ENCODE measurements at regions not wholly inside any gene's neighbourhood (a gene's known extent, or its start where the extent isn't known, plus 50 kb on each side); places are given as distances from the start of the nearest gene placed in this dataset.

- peaks cover 2 to 9% of the 10 kb centered on the region in 2 donors for H3K27me3 Mint-ChIP-seq
- Histone ChIP-seq H3K4me1 (ENCODE audit: insufficient read depth, low read length) (no peaks in the 10 kb centered on the region), H3K27me3 (ENCODE audit: insufficient read depth, low read length, poor library complexity, severe bottlenecking) (no peaks in the 10 kb centered on the region), H3K9me3 (ENCODE audit: low read length) (no peaks in the 10 kb centered on the region), H3K4me3 (ENCODE audit: low read length) (no peak overlapping the region), H3K36me3 (ENCODE audit: insufficient read depth, low read length) (no peaks in the 10 kb centered on the region), H3K27ac (ENCODE audit: low read depth, low read length) (no peak overlapping the region)
- no peaks in the 10 kb centered on the region for H3K9me3 Mint-ChIP-seq
- H3K36me3 Mint-ChIP-seq: peaks cover 0 to 4% (median 0%) of the 10 kb centered on the region in 3 donors
- no peak overlapping the region for H3K27ac Mint-ChIP-seq
- no peak for DNase-seq
- peak overlapping the region in 1 of 7 donors; percentile 40 for H3K4me3 Mint-ChIP-seq
- POLR2A ChIA-PET: no interaction called here
- CTCF ChIA-PET: no interaction called here
- H3K4me1 Mint-ChIP-seq: peaks cover 8 to 16% (median 10%) of the 10 kb centered on the region in 3 donors
These were observed 177.1 kb downstream of the CDH26 start for GRCh38 chr20:60135276-60135675.

GRCh38 chr20:60136645-60137401 lies 178.6 kb downstream of the CDH26 start:
- Mint-ChIP-seq H3K36me3 (no peaks in the 10 kb centered on the region), H3K4me1 (peaks cover 8 to 16% (median 10%) of the 10 kb centered on the region in 3 donors), H3K27ac (no peak overlapping the region), H3K27me3 (peaks cover 5 to 9% of the 10 kb centered on the region in 2 donors), H3K4me3 (peak overlapping the region in 1 of 7 donors; percentile 24), H3K9me3 (no peaks in the 10 kb centered on the region)
- Histone ChIP-seq H3K4me3 (ENCODE audit: low read length) (no peak overlapping the region), H3K36me3 (ENCODE audit: insufficient read depth, low read length) (no peaks in the 10 kb centered on the region), H3K4me1 (ENCODE audit: insufficient read depth, low read length) (no peaks in the 10 kb centered on the region), H3K27ac (ENCODE audit: low read depth, low read length) (no peak overlapping the region), H3K9me3 (ENCODE audit: low read length) (no peaks in the 10 kb centered on the region), H3K27me3 (ENCODE audit: insufficient read depth, low read length, poor library complexity, severe bottlenecking) (no peaks in the 10 kb centered on the region)
- DNase-seq: no peak
- ChIA-PET POLR2A (no interaction called here), CTCF (interaction anchor here (1.2 to 3.2 kb wide), 3 partner anchors 19 to 197 kb away, joined by 3 to 8 read pairs (median 5); partner anchors contain the start of genes FAM217B and PPP1R3D)

- Histone ChIP-seq H3K9me3 (ENCODE audit: low read length) (no peaks in the 10 kb centered on the region), H3K27me3 (ENCODE audit: insufficient read depth, low read length, poor library complexity, severe bottlenecking) (no peaks in the 10 kb centered on the region), H3K36me3 (ENCODE audit: insufficient read depth, low read length) (no peaks in the 10 kb centered on the region), H3K27ac (ENCODE audit: low read depth, low read length) (no peak overlapping the region), H3K4me3 (ENCODE audit: low read length) (peak overlapping the region; percentile 48), H3K4me1 (ENCODE audit: insufficient read depth, low read length) (no peaks in the 10 kb centered on the region)
- H3K4me3 Mint-ChIP-seq: peak overlapping the region; percentile 66 to 89 (median 82)
- CTCF ChIA-PET: interaction anchor here (1.2 to 3.2 kb wide), 3 partner anchors 20 to 198 kb away, joined by 3 to 8 read pairs (median 5); partner anchors contain the start of genes FAM217B and PPP1R3D
- H3K4me1 Mint-ChIP-seq: peaks cover 8 to 16% (median 10%) of the 10 kb centered on the region in 3 donors
- POLR2A ChIA-PET: no interaction called here
- H3K9me3 Mint-ChIP-seq: no peaks in the 10 kb centered on the region
- peak overlapping the region in 3 of 8 donors; percentile 20 to 74 (median 72) for H3K27ac Mint-ChIP-seq
- peaks cover 5 to 6% of the 10 kb centered on the region in 2 donors for H3K27me3 Mint-ChIP-seq
- H3K36me3 Mint-ChIP-seq: no peaks in the 10 kb centered on the region
- peak in 1 of 5 donors; percentile 9 for DNase-seq
These were observed 179.5 kb downstream of the CDH26 start for GRCh38 chr20:60137657-60138245.

GRCh38 chr20:60138256-60139220 lies 180.3 kb downstream of the CDH26 start:
- DNase-seq: peak in 2 of 5 donors; percentile 26 to 47
- POLR2A ChIA-PET: no interaction called here
- H3K4me3 Mint-ChIP-seq: peak overlapping the region; percentile 66 to 89 (median 82)

GRCh38 chr20:60139663-60140446 lies 181.6 kb downstream of the CDH26 start:
- H3K27me3 ChIP-seq (ENCODE audit: insufficient read depth, low read length, poor library complexity, severe bottlenecking): no peaks in the 10 kb centered on the region
- H3K4me1 ChIP-seq (ENCODE audit: insufficient read depth, low read length): no peaks in the 10 kb centered on the region
- H3K36me3 ChIP-seq (ENCODE audit: insufficient read depth, low read length): no peaks in the 10 kb centered on the region
- no peaks in the 10 kb centered on the region for H3K9me3 ChIP-seq (ENCODE audit: low read length)
- H3K27me3 Mint-ChIP-seq: peaks cover 4 to 9% of the 10 kb centered on the region in 2 donors
- DNase-seq: no peak
- no peak overlapping the region for H3K4me3 ChIP-seq (ENCODE audit: low read length)
- ChIA-PET POLR2A (no interaction called here), CTCF (no interaction called here)
- peak overlapping the region in 1 of 8 donors; percentile 53 for H3K27ac Mint-ChIP-seq
- no peaks in the 10 kb centered on the region for H3K36me3 Mint-ChIP-seq
- H3K27ac ChIP-seq (ENCODE audit: low read depth, low read length): no peak overlapping the region
- no peak overlapping the region for H3K4me3 Mint-ChIP-seq
- peaks cover 8 to 16% (median 10%) of the 10 kb centered on the region in 3 donors for H3K4me1 Mint-ChIP-seq
- no peaks in the 10 kb centered on the region for H3K9me3 Mint-ChIP-seq

More at GRCh38 chr20:60138256-60139220, 180.3 kb downstream of the CDH26 start:
- Mint-ChIP-seq H3K4me1 (peaks cover 8 to 16% (median 10%) of the 10 kb centered on the region in 3 donors), H3K27ac (peak overlapping the region in 5 of 8 donors; percentile 42 to 88 (median 74)), H3K9me3 (no peaks in the 10 kb centered on the region), H3K36me3 (no peaks in the 10 kb centered on the region), H3K27me3 (peaks cover 4 to 6% of the 10 kb centered on the region in 2 donors)
- Histone ChIP-seq H3K4me1 (ENCODE audit: insufficient read depth, low read length) (no peaks in the 10 kb centered on the region), H3K4me3 (ENCODE audit: low read length) (peak overlapping the region; percentile 48), H3K36me3 (ENCODE audit: insufficient read depth, low read length) (no peaks in the 10 kb centered on the region), H3K9me3 (ENCODE audit: low read length) (no peaks in the 10 kb centered on the region), H3K27ac (ENCODE audit: low read depth, low read length) (no peak overlapping the region), H3K27me3 (ENCODE audit: insufficient read depth, low read length, poor library complexity, severe bottlenecking) (no peaks in the 10 kb centered on the region)
- CTCF ChIA-PET: interaction anchor here (1.2 to 3.2 kb wide), 3 partner anchors 21 to 199 kb away, joined by 3 to 8 read pairs (median 5); partner anchors contain the start of genes FAM217B and PPP1R3D

GRCh38 chr20:60142587-60142986 lies 184.4 kb downstream of the CDH26 start:
- Histone ChIP-seq H3K4me3 (ENCODE audit: low read length) (no peak overlapping the region), H3K27ac (ENCODE audit: low read depth, low read length) (no peak overlapping the region), H3K9me3 (ENCODE audit: low read length) (no peaks in the 10 kb centered on the region), H3K36me3 (ENCODE audit: insufficient read depth, low read length) (no peaks in the 10 kb centered on the region), H3K4me1 (ENCODE audit: insufficient read depth, low read length) (no peaks in the 10 kb centered on the region), H3K27me3 (ENCODE audit: insufficient read depth, low read length, poor library complexity, severe bottlenecking) (no peaks in the 10 kb centered on the region)
- no peaks in the 10 kb centered on the region for H3K9me3 Mint-ChIP-seq
- H3K4me1 Mint-ChIP-seq: peaks cover 2 to 10% (median 9%) of the 10 kb centered on the region in 3 donors
- ChIA-PET POLR2A (no interaction called here), CTCF (no interaction called here)
- H3K36me3 Mint-ChIP-seq: no peaks in the 10 kb centered on the region
- peaks cover 3 to 4% of the 10 kb centered on the region in 2 donors for H3K27me3 Mint-ChIP-seq
- no peak overlapping the region for H3K4me3 Mint-ChIP-seq
- DNase-seq: no peak
- H3K27ac Mint-ChIP-seq: no peak overlapping the region

GRCh38 chr20:60143261-60143842 lies 185.1 kb downstream of the CDH26 start:
- Histone ChIP-seq H3K27ac (ENCODE audit: low read depth, low read length) (no peak overlapping the region), H3K4me1 (ENCODE audit: insufficient read depth, low read length) (no peaks in the 10 kb centered on the region), H3K4me3 (ENCODE audit: low read length) (no peak overlapping the region), H3K36me3 (ENCODE audit: insufficient read depth, low read length) (no peaks in the 10 kb centered on the region), H3K9me3 (ENCODE audit: low read length) (no peaks in the 10 kb centered on the region), H3K27me3 (ENCODE audit: insufficient read depth, low read length, poor library complexity, severe bottlenecking) (no peaks in the 10 kb centered on the region)
- no peak overlapping the region for H3K27ac Mint-ChIP-seq
- H3K9me3 Mint-ChIP-seq: no peaks in the 10 kb centered on the region
- peaks cover 0 to 5% (median 4%) of the 10 kb centered on the region in 3 donors for H3K4me1 Mint-ChIP-seq
- H3K4me3 Mint-ChIP-seq: no peak overlapping the region
- peaks cover 3 to 4% of the 10 kb centered on the region in 2 donors for H3K27me3 Mint-ChIP-seq
- POLR2A ChIA-PET: no interaction called here
- no peaks in the 10 kb centered on the region for H3K36me3 Mint-ChIP-seq
- CTCF ChIA-PET: no interaction called here
- DNase-seq: no peak
